GM21367 (cell line): ENCODE measurements at regions not wholly inside any gene's neighbourhood (a gene's known extent, or its start where the extent isn't known, plus 50 kb on each side); places are given as distances from the start of the nearest gene placed in this dataset.
"Not testable (repeated sequence)": the region's sequence is repeated elsewhere in the genome, so short reads cannot be mapped to it uniquely, and the experiment has no call there.

ENCODE experiments used
- ATAC-seq: cut with Tn5 transposase; IDR thresholded peaks from one replicate; pipeline ENCODE4 v1.9.1; 2021; ENCODE audit not compliant: unreplicated experiment

- ATAC-seq, result no peak
Measured at GRCh38 chr11:97905101-97905500, 1115.6 kb upstream of the CNTN5 start.

DNA sequence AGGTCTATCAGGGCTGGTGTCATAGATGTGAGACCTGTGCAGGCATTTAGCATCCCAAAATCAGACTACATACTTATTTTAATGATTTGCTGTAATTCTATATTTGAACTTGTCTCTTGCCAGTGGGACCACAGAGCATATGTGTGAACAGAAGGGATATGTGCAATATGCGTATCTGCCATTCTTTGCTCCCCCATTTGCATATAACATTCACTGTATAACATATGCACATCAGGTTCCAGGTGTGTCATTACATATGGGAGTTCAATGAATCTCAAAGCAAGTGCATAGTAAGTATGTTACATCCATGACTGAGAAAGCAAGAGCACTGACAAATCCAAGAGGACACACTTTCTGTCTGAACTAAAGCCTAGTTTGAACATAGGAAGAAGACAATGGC, 1115.1 kb upstream of the CNTN5 start:
- ATAC-seq, result no peak

- no peak for ATAC-seq
Measured at GRCh38 chr11:97908354-97908753, 1112.4 kb upstream of the CNTN5 start.

- no peak for ATAC-seq
Measured at GRCh38 chr11:97909614-97910399, 1110.9 kb upstream of the CNTN5 start.

- ATAC-seq, result no peak
Measured at GRCh38 chr11:97912629-97913028, 1108.1 kb upstream of the CNTN5 start.

- ATAC-seq, result not testable (repeated sequence)
Measured at GRCh38 chr11:97922933-97923332, 1097.8 kb upstream of the CNTN5 start.

DNA sequence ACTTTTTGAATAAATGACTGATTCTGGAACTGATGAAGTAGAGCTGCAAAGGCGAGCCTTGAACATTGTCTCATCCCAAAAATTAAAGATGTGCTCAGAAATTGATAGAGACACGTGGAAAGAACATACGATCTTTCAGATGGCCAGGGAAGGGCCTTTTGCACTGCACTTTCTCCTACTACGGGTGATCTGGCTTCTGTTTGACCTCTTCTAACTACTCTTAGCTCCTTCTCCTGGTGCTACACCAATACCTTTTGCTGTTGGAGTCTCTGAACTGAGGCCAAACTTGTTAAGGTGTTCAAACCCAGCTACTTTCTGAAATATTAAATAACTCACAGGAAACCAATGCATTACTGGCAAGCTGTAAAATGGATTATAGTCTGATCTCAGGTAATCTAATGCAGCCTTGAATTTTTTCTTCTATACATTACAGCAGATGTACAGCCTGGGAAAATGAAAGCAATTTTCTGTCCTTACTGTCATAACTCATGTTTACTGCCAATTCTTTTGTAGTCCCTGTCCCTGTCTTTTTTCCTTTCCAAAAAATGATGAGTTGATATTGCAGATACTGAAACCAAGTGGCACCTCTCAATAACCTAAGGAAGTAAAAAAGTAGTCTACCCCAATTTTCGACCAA, 1086.1 kb upstream of the CNTN5 start:
- ATAC-seq, result no peak

DNA sequence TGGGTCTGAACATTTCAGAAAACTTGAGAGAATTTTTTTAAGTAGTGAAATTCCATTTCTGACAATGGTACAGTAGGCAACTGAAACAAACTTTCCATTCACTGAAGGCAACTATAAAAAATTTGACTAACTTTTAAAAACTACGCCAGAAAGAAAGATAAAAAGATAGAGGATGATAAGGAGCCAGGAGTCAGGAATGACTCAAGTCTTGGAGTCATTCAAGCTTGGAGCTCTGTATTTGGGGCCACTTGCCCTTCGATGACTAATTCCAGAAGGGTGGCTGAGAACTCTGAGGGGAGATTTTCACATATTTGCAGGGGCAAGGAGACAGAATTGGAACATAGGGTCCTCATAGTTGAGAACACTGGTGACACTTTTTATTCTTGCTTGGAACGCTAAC, 1083.2 kb upstream of the CNTN5 start:
- ATAC-seq, result no peak

DNA sequence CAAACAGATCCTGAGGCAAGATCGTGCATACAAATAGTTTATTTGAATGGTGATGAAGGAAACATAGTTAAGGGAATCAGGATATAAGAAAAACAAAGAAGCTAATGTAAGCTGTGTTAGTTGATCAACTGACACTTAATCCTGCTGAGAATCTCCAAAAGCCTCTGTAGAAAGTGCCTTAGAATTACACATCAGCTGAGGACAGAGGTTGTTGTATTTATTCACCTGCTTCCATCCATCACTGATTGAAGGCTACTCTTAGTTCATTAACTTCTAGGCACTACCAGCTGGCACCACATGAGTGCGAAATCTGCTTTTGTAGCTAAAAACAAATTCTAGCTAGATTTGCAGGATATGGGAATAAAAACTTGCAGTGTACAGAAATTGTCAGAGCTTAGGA, 1082.0 kb upstream of the CNTN5 start:
- no peak for ATAC-seq

- no peak for ATAC-seq
Measured at GRCh38 chr11:97943493-97943892, 1077.3 kb upstream of the CNTN5 start.

DNA sequence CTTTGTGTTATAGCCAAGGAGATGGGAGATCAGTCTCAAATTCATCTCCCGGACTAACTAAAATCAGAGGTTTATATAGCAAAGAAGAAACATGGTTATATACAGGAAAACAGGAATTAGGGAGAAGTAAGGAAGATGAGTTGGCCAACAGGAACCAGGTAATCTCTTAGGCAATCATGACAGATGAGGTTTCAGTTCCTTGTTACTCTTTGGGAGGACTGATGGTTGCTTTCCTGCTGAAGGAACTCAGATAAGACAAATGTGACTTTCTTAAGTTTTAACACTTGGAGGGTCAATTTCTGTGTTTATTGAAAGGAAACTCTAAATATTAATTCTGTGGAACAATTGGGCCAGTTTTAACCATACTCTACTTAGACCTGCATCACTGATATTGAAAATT, 1072.0 kb upstream of the CNTN5 start:
- no peak for ATAC-seq

GRCh38 chr11:97955595-97955994, 1065.2 kb upstream of the CNTN5 start:
- ATAC-seq, result no peak

DNA sequence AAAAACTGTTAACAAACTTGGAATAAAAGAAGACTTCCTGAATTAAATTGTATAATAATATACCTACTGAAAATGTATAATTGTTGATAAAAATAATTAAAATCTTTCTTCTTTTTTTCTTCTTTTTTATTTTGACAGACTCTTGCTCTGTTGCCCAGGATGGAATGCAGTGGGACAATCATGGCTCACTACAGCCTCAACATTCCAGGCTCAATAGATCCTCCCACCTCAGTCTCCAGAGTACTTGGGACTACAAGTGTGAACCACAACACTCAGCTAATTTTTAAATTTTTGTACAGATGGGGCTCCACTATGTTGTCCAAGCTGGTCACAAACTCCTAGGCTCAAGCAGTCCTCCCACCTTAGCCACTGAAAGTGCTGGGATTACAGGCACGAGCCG, 1063.8 kb upstream of the CNTN5 start:
- no peak for ATAC-seq

GRCh38 chr11:97961431-97961830, 1059.3 kb upstream of the CNTN5 start:
- ATAC-seq, result no peak

DNA sequence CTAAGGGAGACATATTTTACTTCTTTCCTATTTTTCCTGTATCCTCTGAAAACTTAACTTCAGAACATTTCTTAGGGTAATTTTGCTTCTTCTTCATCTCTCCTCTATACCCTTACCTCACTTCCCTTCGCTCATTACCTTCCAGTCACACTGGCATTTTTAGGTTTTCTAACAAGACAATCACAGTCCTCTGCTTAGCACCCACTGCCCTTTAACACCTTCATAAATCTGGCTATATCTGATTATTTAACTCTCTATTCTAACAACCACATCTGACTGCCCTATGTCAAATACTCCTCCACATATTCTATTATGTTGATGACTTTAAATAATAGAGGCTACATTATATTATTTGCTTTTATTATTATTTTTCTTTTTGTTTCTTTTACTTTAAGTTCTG, 1058.0 kb upstream of the CNTN5 start:
- no peak for ATAC-seq

DNA sequence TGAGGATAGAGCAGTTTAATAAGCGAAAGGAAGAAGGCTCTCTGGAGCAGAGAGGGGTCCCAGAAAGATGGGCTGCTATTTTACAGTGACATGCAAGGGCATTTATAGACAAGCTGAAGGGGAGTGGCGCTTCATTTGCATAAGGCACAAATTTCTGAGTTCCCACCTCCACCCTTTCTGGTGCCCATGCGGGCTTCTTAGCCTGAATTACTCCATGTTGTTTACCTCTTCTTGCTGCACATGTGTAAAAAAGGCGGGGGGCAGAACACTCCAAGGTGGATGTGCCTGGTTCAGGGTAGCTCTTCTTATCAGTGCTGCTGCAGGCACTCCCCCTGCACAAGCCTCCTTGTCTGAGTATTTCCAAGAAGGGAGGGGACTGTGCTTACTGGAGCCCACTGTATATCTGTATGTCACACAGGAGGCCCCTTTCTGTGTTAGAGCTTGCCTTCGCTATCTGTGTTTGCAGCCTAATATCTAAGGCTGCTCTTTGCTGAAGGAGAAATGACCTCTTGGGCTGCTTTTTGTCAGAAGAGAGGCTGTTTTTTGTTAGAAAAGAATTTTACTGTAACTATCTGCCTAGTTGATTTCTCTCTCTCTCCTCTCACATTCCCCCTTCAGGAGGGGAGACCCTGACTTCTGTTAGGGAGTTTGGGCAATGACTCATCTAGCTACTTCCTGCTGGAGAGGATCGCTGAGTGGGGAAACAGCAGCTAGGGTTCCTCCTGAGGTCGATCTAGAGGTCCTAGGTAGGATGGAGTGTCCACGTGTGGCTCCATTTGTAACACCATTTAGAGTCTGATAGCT, 1057.0 kb upstream of the CNTN5 start:
- no peak for ATAC-seq

GRCh38 chr11:97964332-97965004, 1056.3 kb upstream of the CNTN5 start:
- ATAC-seq, result no peak

DNA sequence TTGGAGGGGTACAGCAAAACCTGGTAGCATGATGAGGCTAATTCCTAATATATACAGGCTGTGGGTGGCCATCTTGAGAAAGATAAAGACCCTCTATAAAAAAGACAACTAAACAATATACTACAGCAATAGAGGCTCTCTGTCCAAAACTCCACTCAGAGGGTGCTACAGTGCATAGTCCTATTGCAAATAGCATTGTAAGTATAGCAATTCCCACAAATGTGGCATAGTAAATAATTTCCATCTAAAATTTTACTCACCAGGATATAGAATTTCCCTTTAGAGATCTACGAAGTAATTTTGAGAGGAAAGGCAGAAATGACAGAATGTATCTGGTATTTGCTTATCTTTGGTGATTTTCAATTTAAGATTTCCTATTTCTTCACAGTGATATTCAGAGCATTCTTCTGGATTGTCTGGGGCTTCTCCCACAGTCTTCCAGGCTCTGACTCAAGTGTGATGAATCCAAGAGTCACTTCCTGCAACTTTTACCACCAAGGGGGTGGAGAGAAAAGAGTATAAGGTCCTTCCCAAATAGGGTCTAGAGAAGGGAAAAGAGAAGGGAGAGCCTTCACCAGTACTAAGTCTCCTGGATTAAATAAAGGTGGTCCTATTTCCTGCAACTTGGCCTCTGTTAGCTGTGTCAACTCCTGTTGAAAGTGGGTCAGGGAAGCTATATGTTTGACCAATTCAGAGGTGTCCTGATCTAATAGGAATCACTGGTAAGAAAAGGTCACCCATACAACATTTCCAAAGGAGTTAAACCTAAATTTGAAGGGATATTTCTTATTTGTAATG, 1054.7 kb upstream of the CNTN5 start:
- no peak for ATAC-seq

GRCh38 chr11:97966901-97967300, 1053.8 kb upstream of the CNTN5 start:
- no peak for ATAC-seq

DNA sequence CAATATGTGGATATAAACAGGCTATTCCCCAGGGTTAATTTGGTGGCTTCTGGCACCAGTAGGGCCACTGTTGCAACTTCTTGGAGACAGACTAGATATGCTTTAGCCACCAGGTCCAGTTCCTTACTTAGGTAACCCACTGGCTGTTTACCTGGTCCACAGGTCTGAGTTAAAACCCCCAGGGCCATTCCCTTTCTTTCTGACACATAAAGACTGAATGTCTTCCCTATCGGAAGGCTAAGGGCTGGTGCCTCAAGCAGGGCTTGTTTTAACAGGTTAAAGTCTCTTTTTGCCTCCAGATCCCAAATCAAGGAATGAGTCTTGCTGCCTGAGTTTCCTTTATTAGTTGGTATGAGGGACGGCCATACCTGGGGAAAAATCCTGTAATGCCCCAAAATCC, 1052.7 kb upstream of the CNTN5 start:
- no peak for ATAC-seq

- ATAC-seq, result no peak
Measured at GRCh38 chr11:97972731-97973130, 1048.0 kb upstream of the CNTN5 start.
